ENCODE measurements at regions not wholly inside any gene's neighbourhood (a gene's known extent, or its start where the extent isn't known, plus 50 kb on each side); places are given as distances from the start of the nearest gene placed in this dataset.
A peak's percentile ranks its signal among the peaks of the same experiment; 100 is the strongest.

DNA sequence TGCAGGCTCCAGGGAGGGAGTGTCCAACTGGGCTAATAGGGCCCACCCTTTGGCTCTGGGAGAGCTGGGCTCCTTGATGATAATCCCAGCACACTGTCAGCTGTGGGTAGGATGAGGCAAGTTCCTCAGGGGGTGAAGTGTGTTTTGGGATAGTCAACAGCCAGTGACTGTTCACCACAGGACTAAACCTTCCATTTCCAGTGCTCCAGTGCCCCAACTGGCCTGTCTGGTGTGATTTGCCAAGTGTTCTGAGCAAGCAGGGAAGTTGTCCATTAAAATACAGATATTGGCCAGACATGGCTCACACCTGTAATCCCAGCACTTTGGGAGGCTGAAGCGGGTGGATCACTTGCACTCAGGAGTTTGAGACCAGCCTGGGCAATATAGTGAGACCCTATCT is 150.9 kb downstream of the TM9SF2 start:
- no peak for FAIRE-seq
- no peak for DNase-seq (ENCODE audit: low spot score)

DNA sequence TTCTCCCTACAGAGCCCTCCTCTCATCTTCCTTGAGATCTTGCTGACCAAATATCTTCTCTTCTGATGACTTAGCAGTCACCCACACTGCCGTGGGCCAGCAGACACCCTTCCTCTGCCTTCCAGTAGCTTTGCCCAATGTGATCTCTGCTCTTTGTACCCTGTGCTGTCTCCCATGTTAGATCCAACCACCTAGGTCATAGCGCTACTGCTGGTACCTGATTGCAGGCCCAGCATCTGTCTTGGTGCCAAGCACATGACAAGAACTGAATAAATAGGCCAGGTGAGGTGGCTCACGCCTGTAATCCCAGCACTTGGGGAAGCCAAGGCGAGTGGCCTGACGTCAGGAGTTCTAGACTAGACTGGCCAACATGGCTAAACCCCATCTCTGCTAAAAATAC is 149.7 kb downstream of the TM9SF2 start:
- FAIRE-seq (no peak), DNase-seq (ENCODE audit: low spot score) (no peak)

DNA sequence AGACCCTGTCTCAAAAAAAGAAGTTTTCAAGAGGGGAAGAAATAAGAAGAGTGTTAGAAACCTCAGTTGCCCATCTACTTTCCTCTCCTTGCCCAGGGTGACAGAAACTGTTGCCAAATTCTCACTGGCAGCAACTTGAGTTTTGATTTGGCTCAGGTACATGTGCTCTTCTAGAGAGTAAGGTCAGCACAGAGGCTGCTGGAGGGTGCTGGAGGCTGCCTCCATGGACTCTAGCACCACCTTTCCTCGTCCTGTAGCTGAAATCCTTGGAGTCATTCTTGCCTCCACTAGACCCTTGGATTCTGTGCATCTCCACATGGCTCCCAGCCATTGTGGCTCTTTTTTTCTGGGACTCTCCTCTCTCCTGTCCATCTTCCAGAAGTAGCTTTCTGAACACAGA is 149.1 kb downstream of the TM9SF2 start:
- FAIRE-seq (no peak), DNase-seq (ENCODE audit: low spot score) (no peak)

DNA sequence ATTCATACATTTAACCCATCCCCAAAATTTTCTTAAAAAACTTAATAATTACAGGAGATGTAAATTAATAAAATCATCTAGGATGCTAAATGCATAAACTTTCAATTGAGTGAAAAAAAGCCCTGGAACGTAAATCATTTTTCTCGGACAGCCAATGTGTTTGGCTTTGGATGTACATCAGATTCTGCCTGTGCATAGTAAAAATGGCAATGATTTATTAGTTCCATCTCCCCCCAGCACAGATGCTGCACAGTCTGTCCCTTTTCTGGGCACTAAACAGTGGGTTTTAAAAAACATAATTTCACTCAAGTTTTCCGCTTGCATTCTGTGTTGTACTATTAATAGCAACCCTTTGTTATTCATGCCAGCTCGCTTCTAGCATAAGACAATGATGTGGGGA is 147.7 kb downstream of the TM9SF2 start:
- FAIRE-seq (no peak), DNase-seq (ENCODE audit: low spot score) (no peak)

DNA sequence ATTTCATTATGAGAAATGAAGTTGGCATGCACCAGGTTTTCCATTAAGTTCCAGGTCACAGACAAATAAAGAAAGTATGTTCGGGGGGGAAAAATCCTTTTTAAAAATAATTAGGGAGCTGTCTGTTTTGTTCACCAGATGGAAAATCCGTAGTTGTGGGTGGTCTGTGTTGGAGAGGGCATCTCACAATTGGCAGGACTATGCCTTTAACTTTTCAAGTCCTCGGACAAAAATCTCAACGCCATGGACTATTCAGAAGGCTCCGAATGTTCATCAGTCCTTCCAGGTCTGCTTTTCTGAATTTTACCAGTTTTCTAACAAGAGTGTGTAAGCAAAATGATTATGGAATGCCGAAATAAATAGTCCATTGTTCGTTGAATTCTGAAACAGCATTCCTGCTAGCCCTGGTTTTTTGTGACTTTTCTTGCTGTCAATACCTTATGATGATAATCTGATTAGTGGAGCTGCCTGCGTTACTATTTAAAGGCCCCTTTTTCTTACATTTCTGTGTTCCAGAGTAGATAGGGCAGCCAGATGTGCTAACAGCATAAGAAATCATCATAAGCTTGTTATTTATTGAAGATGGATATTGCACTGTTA is 146.9 kb downstream of the TM9SF2 start:
- FAIRE-seq (no peak), DNase-seq (ENCODE audit: low spot score) (no peak)

DNA sequence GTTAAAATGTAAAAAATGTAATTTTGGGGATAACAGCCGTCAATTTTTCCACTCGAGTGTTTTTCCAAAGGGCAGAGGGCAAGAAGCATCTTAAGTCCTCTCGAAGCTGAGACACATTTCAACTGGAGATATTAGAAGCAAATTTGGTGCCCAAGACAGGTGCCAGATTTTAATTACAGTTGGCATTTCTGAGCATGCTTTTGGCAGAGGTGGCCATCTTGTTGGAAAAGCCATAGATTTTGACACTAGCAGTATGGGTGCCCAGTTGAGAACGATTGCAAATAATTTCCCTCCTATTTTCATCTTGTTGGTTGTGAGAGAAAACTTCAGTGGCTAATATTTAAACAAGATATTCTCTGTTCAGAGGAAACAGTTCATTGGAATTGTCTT is 146.3 kb downstream of the TM9SF2 start:
- no peak for DNase-seq (ENCODE audit: low spot score)
- FAIRE-seq: no peak

DNA sequence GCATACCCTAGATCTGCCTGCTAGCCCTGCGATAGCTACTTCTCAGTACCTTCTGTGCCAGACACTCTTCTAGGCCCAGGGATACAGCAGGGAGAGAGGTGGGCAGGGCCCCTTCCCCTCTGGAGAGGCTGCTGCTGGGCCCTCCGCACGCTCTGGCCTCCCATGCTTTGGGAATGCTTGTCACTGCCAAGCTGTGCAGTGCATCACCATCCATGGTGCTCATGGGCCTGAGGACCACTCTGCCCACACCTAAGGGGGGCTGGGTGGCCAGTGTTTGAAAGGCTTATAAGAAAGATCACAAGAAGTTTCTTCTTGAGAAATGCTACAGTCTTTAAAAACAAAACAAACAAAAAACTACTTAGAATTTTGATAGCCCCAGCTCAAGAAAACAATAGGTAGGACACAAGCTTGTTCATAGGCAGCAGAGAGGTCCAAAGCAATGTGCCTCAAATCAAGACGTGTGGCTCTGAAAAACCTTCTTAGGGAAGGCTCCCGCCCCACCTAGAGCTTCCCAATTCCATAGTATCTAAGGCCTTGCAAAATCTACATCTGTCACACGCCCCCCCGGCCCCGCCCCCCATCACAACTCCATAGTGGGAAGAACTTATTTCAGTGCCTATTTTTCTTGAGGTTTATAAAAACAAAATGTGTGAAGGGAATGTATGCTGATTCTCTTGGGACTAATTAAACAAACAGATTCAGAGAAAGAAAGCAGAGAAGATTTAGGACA is 145.8 kb downstream of the TM9SF2 start:
- DNase-seq (ENCODE audit: low spot score) (no peak), FAIRE-seq (no peak)

DNA sequence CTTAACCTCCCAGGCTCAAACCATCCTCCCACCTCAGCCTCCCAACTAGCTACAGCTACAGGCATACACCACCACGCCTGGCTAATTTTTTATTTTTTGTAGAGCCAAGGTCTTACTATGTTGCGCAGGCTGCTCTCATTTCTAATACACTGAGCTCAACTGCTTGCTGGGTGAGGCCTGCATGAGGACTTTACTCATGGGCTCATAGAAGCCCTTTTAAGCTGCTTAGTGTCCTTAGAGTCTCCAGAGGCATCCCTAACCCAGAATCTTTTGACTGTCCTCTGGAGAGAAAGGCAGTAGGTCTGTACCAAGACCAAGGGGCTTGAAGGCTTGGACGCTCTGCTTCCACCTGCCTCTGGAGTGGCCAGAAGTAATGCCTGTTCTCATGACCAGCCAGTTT is 141.6 kb downstream of the TM9SF2 start:
- DNase-seq (ENCODE audit: low spot score) (no peak), FAIRE-seq (no peak)

DNA sequence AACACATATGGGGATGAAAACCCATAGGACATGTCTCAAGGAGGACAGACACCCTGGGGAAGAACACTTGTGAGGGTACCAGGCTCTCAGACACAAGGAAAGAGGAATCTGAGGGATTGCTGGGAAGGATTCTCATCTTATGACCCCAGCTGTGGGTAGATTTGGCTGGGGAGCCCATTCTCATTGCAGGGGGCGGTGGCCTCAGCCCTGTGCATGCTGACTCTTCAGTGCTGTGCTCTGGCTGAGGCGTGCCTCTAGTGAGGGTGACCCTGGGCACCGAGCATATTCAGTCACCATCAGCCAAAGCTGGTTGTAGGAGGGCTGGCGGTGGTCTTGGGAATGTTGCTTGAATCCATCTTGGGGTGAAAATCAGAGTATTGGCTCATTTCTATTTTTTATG is 140.7 kb downstream of the TM9SF2 start:
- FAIRE-seq (no peak), DNase-seq (ENCODE audit: low spot score) (no peak)

DNA sequence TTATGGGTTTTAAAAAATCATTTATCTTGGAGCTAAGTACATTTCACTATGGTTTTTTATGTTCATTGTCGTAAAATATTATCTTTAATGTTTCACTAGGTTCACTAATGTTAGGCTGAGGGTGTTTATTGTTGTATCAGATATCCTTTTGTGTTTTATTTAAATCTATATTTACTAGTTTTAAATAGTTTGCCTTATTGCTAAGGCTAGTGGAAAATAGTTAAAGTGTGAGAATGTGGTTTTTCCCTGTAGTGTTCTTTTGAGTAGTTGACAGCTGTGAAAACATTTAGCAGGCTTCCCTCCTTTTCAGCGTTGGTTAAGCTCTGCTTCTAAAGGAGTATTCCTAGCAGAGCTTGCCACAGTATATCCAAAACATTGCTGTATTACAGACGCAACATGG is 139.0 kb downstream of the TM9SF2 start:
- DNase-seq (ENCODE audit: low spot score) (no peak), FAIRE-seq (no peak)

DNA sequence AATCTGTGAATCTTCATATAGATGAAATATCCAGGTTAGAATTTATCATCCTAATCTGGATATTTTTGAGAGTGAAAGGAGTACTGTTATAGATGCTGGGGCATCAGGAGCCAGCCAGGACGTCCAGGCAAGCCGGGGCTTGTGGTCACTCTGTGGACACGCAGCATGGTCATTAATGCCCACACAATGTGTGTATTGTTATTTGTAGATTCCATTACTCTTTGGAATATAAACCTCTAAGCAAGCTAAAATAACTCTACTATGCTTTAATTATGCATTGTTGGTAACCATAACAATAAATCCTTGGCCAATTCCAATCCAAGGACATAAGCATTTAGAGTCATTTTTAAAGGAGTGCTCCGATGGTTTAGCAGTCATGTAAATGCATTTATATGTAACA is 137.9 kb downstream of the TM9SF2 start:
- FAIRE-seq: no peak

DNA sequence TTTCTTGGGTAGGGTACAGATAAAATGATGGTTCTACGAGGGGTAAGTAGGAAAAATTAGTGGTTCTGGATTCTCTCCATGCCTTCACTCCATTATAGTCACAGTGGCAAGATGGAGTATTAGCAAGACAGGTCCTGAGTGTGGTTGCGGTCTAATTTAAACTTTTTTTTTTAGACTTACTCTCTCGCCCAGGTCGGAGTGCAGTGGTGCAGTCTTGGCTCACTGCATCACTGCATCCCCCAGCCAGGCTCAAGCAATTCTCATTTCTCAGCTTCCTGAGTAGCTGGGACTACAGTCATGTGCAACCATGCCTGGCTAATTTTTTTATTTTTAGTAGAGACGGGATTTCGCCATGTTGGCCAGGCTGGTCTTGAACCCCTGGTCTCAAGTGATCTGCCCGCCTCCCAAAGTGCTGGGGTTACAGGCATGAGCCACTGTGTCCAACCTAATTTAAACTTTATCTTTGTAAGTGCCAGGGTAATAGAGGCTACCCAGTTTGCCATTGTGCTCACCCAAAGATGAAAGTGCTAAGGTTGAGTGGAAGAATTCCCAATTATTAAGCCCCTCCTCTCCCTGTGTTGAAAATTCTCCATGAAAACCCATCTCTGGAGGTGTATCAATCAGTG is 135.6 kb downstream of the TM9SF2 start:
- no peak for FAIRE-seq

More for the DNA sequence above, 137.9 kb downstream of the TM9SF2 start:
- no peak for DNase-seq (ENCODE audit: low spot score)

DNA sequence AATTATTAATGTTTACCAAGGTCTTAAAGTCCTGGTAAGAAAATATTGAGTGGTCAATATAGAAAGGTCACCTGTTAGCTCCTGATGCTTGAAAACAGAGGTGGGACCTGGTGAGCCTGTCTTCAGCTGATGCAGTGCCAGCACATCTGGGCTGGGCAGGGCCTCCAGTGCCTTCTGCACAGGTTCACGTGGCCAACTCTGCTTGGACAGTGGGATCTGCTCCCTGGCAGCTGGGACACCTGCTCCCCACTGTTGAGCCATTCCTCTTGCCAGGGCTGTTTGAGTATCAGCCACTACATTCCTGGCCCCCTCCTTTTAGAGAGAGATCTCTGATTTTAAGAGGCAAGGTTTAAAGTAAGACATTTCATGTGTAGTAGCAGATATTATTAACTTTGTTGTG is 135.0 kb downstream of the TM9SF2 start:
- no peak for FAIRE-seq
- DNase-seq (ENCODE audit: low spot score): no peak

More for the DNA sequence above, 135.6 kb downstream of the TM9SF2 start:
- no peak for DNase-seq (ENCODE audit: low spot score)

DNA sequence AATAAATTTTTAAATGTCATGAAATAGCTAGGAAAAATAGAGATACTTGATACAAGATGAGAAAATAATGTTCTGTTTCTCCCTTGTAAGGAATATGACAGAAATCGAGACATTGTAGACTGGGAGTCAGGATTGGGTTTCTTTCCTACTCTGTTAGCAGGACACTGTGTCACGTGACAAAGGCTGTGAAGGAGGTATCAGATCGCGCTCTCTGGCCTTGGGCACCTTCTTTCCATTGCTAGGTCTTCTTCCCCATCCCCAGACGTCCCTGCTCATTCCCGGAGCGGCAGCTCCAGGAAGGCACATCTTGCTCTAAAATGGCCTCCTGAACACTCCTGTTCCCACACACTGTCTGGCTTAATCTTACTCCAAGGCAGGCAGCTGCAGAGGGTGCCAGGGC is 133.4 kb downstream of the TM9SF2 start:
- no peak for FAIRE-seq
- no peak for DNase-seq (ENCODE audit: low spot score)

DNA sequence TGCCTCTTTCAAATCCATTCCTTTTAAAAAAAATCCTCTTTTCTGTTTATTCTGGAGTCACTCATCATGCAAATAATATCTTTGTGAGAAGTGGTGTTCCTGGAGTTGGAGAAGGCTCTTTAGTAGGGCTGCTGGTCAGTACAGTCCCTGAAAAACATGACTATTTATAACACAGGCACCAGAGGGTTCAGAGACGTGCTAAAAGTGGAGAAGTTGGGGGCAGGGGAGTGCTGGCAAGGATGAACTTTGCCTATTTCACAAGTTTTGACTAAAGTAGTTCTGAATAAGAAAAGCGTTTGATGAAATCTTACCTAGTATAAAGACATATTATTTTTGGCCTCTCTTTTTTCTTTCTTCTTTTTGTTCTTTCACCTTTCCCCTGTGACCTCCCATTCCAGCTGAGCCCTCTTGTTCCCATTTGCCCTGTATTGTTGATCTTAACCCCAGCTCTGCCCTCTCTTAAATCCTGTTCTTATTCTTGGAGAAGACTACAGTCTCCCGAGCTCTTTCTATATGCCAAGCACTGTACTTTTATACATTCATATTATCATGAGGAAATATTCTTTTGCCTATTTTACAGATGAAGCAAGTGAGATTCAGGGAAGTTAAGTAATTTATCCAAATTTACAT is 129.1 kb downstream of the TM9SF2 start:
- DNase-seq (ENCODE audit: low spot score) (no peak), FAIRE-seq (no peak)

DNA sequence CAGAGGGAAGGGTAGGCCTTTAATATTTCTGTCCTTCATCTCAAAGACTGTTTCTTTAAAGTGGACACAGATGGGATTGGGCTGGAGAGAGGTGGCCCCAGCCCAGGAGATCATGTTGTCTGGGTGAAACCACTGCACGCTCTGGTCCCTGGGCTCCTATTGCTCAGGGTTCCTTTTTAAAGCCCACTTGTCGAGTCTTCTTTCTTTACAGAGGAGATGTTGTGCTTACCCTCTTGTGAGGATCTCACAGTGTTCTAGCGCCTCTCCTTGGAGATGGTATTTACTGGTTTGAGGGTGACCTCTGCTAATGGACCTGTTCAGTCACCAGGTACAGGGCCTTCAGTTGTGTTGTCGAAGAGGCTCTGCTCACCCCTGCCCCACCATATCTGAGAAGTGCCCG is 128.4 kb downstream of the TM9SF2 start:
- FAIRE-seq: no peak
- no peak for DNase-seq (ENCODE audit: low spot score)

DNA sequence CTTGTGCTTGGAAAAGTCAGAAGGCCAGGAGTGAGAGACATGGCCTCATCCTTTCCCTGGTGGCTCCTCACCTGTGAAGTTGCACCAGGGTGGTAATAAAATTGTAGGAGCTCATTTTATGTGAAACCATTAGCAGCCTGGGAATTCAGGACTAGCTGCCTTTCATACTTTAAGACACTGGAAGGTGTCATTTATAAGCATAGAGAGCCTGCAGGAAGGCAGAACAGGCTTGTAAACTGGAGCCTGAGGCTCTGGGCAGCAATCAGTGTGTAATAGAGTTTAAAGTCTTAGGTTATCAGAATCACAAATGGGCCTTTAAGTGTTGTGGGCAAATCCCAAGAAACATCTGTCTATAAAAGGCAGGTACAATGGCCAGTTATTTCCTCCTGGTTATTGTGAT is 127.2 kb downstream of the TM9SF2 start:
- DNase-seq (ENCODE audit: low spot score): no peak
- no peak for FAIRE-seq

DNA sequence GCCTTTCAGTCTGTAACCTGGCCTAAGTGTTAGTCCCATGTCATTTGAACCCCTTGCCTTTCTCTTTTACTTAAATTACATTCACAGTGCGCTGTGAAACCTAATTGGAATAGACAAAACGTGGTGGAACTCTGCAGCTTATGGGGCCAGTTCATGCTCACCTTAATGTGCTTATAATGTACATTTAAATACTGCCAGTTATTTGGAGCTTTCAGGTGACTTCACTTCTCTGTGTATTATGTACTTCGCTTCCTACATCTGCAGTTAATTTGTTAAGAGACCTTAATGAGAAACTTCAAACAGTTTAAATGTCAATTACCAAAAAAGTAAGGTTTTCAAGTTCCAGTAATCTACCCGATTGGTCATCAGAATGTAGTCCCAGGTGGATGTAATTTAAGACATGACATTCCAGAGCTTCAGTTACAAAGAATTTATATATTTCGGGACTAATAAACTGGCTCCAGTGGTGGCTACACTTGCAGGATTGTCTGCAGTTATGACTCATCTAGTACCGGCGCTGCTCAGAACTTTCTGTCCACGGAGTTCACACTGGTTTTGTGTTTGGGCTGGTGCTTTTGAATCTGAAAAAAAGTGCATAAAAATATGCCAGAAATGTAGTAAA is 125.3 kb downstream of the TM9SF2 start:
- DNase-seq (ENCODE audit: low spot score) (peak; percentile 45), FAIRE-seq (peak; percentile 79)

DNA sequence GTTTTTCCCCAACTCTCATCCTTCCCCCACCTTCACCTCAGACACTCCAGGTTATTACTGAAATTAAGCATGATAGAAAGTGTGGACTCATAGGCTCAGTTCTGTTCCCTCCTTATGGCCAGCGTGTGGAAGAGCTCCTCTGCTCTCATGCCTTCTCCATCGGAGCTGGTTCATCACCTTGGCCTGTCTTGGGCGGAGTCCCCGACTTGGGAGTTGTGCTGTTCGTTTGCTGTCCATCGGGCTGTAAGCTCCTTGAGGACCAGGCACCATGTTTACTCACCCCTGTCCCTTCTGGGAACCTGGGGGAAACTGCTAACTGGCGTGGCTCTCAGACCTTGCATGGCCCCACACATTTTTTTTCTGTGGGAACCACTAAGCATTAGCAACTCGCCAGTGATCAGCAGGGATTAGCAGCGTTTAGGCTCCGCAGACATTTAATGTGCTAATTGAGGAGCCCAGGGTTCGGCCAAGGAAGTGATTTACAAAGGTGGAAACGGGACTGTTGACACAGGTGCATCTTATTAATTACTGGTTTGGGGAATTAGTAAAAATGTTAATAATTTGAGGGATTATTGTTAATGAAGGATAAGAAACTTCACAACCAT is 123.8 kb downstream of the TM9SF2 start:
- FAIRE-seq: no peak
- no peak for DNase-seq (ENCODE audit: low spot score)

DNA sequence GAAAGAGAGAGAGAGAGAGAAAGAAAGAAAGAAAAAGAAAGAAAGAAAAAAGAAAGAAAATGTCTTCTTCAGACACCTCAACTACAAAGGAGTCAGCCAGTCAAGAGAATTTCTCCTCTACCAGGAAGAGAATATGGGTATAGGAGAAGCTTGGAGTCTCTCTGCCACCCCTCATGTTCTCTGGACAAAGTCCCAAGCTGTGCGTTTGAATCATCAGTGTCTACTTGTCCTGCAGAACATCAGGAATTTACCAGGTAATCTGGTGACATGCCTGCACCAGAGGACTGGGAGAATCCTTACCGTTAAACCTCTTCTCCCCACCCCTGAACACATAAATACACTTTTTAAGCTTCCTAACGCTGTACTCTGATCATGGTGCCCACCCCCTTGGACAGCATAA is 119.5 kb downstream of the TM9SF2 start:
- DNase-seq (ENCODE audit: low spot score) (no peak), FAIRE-seq (no peak)

DNA sequence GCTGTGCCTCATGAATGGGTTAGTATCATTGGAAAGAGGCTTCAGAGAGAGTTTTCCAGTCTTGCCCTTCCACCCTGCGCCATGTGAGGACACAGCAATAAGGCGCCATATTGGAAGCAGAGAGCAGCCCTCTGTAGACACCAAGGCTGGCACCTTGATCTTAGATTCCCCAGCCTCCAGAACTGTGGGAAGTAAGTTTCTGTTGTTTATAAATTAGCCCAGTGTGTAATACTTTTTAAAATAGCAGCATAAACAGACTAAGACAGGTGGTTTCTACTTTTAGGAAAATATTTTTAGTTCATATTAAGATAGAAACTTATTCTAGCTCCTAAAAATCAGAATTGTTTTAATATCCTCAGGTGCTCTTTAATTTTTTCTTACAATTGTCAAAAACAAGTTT is 117.9 kb downstream of the TM9SF2 start:
- no peak for FAIRE-seq

More for the DNA sequence above, 117.9 kb downstream of the TM9SF2 start:
- DNase-seq (ENCODE audit: low spot score): no peak
